ENCODE measurements at regions not wholly inside any gene's neighbourhood (a gene's known extent, or its start where the extent isn't known, plus 50 kb on each side); places are given as distances from the start of the nearest gene placed in this dataset.
"Not testable (repeated sequence)": the region's sequence is repeated elsewhere in the genome, so short reads cannot be mapped to it uniquely, and the experiment has no call there.

DNA sequence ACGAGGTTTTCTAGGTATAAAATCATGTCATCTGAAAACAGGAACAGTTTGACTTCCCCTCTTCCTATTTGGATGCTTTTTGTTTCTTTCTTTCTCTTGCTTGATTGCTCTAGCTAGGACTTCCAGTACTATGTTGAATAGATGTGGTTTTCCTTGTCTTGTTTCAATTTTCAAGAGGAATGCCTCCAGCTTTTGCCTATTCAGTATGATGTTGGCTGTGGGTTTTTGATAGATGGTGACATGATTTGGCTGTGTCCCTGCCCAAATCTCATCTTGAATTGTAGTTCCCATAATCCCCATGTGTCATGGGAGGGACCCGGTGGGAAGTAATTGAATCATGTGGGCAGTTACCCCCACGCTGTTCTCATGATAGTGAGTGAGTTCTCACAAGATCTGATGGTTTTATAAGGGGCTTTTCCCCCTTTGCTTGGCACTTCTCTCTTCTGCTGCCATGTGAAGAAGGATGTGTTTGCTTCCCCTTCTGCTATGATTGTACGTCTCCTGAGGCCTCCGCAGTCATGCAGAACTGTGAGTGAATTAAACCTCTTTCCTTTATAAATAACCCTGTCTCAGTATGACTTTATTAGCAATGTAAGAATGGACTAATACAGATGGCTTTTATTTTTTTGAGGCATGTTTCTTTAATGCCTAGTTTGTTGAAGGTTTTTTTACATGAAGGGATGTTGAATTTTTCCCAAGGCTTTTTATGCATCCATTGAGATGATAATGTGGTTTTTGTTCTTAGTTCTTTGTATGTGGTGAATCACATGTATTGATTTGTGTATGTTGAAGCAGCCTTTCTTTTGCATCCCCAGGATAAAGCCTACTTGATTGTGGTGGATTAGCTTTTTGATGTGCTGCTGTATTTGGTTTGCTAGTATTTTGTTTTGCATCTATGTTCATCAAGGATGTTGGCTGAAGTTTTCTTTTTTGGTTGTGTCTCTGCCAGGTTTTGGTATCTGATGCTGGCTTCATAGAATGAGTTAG is 239.1 kb downstream of the THBS2 start:
- DNase-seq (ENCODE audit: low spot score): no peak

- DNase-seq (ENCODE audit: low spot score): no peak
Measured at GRCh38 chr6:169009628-169010027, 244.0 kb downstream of the THBS2 start.

GRCh38 chr6:169008641-169009257 is 244.9 kb downstream of the THBS2 start:
- no peak for DNase-seq (ENCODE audit: low spot score)

DNA sequence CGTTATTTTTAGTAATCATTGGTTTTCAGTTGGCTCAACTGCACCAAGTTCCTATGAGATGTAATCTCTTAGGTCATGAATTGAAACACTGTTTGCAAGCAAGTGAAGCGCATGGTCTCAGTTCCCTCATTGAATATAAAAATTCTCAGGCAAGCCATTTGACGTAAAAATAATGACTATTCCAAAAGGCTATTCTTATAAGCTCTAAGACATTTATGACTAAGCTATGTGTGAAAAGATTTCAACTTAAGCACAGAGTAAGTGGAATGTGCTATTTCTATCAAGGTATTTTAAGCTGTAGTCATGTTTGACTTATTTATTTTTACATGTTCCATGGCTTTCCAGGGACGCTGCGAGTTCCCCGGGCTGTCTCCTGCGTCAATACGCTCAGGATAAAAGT is 248.5 kb downstream of the THBS2 start:
- no peak for DNase-seq (ENCODE audit: low spot score)

DNA sequence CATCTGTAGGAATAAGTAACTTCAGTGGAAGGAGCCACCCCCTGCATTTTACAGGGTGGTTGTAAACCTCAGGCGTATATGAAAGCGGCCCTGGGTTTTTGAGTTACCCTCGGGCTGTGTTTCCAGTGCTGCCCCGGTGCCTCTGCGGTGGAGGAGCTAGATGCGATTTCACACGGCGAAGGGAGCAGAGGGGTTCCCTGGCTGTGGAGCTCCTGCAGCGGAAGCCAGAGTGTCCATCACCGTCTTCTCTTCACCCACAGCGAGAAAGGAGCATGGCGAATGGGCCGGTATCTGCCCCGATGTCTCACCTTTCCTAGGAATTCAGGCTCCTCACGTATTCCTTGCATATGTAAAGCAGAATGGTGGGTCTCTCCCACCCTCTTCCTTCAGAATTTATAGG is 253.6 kb downstream of the THBS2 start:
- DNase-seq (ENCODE audit: low spot score): no peak

GRCh38 chr6:168999392-168999791 is 254.3 kb downstream of the THBS2 start:
- no peak for DNase-seq (ENCODE audit: low spot score)

DNA sequence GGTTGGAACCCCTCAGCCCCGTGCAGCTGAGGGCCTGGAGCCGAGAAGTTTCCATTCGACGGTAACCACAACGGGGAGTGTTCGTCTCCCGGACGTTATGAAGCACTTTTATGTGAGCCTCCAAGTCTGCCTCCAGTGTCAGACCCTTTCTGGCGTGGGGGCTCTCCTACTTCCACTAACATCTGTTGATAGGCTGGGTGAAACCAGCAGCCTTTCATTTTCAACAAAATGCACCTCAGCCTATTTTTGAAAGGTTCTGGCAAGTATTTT is 257.4 kb downstream of the THBS2 start:
- no peak for DNase-seq (ENCODE audit: low spot score)

DNA sequence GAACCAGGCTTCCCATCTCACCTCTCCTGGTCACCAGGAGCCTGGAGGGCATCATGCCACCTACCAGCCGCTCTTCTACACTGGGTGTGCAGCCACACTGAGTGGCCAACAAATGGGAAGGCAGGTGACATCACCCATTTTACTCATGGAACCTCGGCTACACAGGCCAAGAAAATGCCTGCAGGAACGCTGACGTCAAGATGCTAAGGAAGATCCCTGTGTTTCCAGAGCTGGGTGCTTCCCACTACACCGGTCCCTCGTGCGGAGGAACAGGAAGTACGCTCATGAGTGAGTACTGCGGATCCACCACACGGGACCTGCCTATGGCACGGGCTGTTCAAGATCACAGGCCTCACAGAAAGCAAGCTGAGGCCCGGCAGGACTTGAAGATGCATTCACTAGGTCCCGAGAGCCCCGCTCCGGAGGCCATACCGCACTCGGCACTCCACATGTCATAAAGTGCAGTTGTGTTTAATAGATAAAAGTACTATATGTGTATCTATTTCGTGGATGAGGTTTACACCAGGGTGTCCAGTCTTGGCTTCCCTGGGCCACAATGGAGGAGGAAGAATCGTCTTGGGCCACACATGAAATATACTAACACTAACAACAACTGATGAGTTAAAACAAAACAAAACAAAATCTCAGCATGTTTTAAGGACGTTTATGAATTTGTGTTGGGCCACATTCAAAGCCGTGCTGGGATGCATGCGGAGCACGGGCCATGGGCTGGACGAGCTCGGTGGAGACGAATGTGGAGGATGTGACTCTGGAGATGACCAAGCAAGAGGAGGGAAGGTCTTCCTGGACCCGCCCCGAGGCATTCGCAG is 257.9 kb downstream of the THBS2 start:
- DNase-seq (ENCODE audit: low spot score): no peak

DNA sequence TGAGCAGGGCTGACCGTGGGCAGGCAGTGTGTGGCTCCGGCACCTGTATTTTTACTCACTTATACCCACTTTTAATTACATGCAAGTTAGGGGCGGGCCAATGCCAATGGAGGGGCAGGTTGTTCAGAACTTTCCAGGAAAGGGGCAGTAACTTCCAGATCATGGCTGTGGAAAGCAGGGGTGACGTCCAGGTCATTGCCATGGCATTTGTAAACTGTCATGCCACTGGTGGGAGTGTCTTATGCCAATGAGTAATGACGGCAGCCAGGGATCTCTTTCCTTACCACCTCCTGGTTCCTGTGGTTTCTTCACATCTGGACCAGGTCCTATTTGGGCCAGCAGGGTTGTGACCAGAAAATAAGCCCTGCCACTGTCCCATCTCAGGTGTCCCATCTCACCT is 258.7 kb downstream of the THBS2 start:
- DNase-seq (ENCODE audit: low spot score): no peak

- DNase-seq (ENCODE audit: low spot score): no peak
Measured at GRCh38 chr6:168992446-168993144, 261.1 kb downstream of the THBS2 start.

DNA sequence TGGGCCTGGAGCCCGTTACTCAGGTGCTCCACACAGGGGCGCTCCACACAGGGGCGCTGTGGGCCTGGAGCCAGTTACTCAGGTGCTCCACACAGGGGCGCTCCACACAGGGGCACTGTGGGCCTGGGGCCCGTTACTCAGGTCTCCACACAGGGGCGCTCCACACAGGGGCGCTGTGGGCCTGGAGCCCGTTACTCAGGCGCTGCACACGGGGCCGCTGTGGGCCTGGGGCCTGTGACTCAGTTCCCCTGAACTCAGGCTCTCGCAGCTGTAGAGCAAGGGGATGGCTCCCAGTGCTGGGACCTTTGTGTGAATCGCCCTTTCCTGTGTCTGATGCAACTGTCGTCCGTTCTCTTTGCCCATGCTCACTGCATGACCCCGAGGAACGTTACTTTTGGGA is 262.0 kb downstream of the THBS2 start:
- DNase-seq (ENCODE audit: low spot score): not testable (repeated sequence)

- no peak for DNase-seq (ENCODE audit: low spot score)
Measured at GRCh38 chr6:168990019-168990751, 263.5 kb downstream of the THBS2 start.

GRCh38 chr6:168989421-168989820 is 264.2 kb downstream of the THBS2 start:
- no peak for DNase-seq (ENCODE audit: low spot score)

DNA sequence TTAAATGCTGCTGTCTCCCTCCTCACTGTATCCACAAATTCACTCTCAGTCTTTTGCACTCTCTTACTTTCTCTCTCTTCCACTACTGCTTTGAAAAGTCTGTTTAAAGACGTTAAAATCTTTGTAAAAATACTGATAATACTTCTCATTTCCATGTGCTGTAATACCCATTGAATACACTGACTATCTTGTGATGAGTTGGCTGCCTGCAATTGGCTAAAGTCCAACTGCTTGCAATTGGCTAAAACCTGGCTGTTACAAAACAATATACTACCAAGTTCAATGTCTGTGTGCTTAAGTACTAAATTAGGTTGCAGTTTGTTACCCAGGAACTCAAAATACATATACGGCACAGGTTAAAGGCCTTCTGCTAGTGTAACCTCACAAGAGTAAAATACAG is 264.8 kb downstream of the THBS2 start:
- DNase-seq (ENCODE audit: low spot score): no peak

DNA sequence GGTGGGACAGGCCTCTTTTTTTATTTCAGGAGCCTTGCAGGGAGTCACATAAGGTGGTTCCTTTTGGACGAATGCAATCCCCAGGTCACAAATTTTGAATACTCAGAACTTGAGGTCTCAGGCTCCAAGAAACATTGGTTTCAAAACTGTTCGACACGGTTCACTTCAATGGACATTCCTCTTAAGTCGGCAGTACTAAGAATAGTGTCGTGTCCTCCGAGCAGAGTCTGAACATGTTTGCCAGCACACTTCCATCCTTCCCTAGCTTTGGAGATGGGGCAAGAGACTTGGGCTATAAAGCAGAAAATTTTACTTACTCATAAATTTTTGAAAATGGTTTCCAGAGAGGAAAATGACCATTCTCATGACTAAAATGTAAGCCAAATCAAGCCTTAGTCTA is 265.4 kb downstream of the THBS2 start:
- no peak for DNase-seq (ENCODE audit: low spot score)

DNA sequence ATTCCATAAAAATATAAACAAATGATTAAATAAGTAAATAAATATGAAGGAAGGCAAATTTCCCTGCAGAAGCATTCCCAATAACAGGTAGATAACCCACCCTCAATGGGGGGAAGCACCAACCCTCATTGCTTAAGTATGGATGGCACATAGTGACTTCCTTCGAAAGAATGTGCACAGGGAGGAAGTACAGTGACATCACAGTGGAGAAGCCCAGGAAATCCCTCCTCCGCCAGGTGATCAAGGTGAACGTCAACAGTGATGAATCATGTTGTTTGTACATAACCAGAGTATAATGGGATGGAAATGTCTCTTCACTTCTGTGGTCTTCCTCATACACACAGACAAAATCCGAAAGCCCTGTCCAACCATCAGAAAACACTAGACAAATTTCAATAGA is 267.9 kb downstream of the THBS2 start:
- DNase-seq (ENCODE audit: low spot score): no peak

GRCh38 chr6:168983925-168984324 is 269.7 kb downstream of the THBS2 start:
- DNase-seq (ENCODE audit: low spot score): no peak

- no peak for DNase-seq (ENCODE audit: low spot score)
Measured at GRCh38 chr6:168981187-168981586, 272.5 kb downstream of the THBS2 start.

DNA sequence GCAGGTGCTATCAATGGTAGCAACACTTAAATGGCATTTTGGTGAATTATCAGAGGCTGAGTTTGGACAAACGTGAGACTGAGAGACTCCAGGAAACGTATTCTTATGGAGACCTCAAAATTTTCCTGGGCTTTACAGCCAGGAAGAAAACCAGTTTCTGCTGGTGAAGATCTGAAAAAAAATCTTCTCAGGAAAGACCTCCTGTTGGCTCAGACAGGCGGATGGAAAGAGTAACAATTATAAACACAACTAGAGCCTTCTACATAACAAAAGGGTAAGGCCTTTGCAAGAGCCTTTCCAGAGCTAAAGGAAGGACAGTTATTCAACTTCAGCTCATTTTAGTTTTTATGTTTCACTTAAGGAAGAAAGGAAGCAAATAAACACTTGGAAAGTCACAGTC is 274.4 kb downstream of the THBS2 start:
- no peak for DNase-seq (ENCODE audit: low spot score)

GRCh38 chr6:168972128-168972527 is 281.5 kb downstream of the THBS2 start:
- DNase-seq (ENCODE audit: low spot score): no peak

GRCh38 chr6:168971549-168971948 is 282.1 kb downstream of the THBS2 start:
- DNase-seq (ENCODE audit: low spot score): no peak

- no peak for DNase-seq (ENCODE audit: low spot score)
Measured at GRCh38 chr6:168968801-168969200, 284.8 kb downstream of the THBS2 start.
